Activated CD4-positive, alpha-beta T cell treated with anti-CD3 and anti-CD28 coated beads for 48 hours (primary cell): ENCODE measurements at regions not wholly inside any gene's neighbourhood (a gene's known extent, or its start where the extent isn't known, plus 50 kb on each side); places are given as distances from the start of the nearest gene placed in this dataset.
A peak's percentile ranks its signal among the peaks of the same experiment; 100 is the strongest.
"Not testable (repeated sequence)": the region's sequence is repeated elsewhere in the genome, so short reads cannot be mapped to it uniquely, and the experiment has no call there.

Experiments
- DNase-seq: peaks from one replicate; pipeline ENCODE4 v3.0.0-alpha.2; 2020

DNA sequence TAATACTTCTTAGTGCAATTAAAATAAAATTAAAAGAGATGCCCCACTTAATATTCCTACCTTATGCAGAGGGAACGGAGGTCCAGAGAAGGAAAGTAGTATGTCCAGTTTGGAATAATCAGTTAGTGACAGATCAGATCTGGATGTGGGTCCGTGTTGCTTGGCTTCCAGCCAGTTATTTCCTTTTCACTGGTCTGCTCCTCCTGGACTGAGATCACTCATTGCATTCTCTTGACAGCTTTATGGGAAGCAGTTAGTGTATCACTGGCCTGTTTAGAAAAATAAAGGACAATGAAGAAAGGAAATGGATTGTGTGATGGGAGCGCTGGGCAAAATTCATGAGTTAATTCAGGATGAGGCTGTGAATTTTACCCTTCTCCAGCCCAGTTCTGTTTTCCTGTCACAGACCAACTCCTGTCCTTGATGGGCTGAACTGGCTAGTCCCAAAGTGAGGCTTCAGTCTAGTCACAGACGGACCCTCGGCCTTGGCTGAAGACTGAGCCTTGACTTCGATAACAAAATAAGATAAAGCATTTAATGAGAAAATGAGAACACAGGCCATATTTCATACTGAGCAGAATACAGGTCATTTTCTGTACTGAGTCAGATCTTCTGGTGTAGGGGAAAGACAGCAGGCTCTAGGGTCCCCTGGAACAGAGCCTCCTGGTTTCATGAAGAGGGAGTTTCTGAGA is 85.2 kb upstream of the TRABD2B start:
- no peak for DNase-seq

DNA sequence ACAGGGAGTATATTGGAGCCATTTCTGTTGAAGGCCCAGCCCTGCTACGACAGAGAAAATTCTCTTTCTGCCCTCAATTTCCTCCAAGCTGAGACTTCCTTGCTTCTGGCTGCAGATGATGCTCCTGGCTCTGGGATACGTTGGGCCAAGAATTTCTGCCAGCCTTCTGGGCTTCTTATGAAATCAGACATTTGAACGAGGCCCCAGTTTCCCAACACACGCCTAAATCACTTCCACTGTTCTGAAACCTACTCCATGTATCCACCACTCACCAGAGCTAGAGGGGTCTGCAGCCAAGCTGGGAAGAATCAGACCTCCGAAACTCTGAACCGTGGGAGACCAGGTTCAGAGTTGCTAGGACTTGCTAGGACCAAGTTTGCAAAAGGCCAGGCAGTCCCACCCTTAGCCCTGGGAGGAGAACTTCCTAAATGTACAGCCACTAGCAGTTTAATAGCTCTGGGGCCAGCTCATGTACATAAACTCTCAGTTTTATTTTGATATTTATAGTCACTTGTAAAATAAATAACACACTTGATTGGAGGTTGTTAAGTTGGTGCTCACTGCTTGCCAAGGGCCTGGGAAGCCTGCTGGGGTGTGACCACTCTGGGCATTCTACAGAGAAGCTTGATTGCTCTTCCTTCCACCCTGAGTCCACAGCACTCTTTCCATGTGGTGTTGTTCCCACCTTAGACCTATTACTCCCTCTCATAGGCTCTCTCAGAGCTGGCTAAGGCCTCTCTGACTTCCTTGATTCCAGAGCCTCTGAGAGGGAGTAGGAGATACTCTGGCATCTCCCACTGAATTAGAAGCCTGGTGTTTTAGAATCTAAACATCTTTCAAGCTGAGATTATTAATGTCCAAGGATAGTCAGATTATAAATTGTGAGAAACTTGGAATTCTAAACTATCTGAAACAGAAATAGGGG is 83.4 kb upstream of the TRABD2B start:
- no peak for DNase-seq

DNA sequence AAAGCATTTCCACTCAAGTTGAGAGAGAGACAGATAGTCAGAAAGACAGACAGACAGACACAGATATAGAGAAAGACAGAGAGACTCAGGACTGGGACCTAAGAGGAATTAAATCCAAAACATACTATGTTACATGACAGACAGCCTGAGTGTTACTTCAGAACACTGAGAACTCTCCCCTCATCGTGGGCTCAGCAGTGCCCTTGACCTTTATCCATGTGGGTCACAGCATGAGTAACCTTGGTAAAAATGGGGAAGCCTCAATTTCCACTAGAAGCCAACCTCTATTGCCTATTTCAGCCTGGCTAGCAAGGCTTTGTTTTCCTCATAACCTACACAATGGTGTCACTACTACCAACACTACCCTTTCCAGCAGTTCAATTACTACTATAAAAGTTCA is 81.9 kb upstream of the TRABD2B start:
- DNase-seq = no peak

DNA sequence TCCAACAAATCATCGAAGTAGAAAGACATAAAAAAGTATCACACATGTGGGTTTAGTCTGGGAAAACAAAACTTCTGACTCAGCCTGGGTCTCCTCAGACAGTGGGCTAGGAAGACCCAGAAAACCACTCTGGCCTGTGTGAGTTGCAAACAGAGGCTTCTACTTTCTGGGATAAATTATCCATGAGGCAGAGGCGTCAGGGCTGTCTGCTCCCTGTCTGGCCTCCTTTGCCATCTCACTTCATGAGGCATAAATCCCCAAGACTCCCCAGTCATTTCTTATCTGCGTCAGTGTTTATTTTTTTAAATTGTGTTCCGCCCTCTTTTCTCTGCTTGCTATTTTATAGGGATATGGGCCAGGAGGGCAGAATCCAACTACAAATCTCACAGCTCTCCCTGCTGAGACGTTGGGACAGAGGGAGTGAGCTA is 80.6 kb upstream of the TRABD2B start:
- no peak for DNase-seq

DNA sequence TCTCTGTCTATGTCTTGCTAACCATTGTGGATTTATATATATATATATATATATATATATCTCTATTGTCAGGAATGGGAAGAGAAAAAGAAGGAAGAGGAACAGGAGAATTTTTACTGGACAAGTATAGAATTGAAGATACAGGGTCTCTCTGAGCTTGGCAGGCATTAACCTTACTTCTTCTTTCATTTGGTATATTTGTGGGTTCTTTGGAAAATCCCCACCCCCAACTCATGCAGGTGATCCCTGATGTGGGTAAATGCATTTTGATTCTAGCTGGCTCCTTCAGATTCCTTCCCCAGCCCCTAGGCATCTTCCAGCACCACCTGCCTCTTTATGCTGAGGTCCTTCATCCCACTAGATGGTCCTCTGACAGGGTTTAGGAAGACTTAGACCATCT is 78.8 kb upstream of the TRABD2B start:
- DNase-seq = no peak

DNA sequence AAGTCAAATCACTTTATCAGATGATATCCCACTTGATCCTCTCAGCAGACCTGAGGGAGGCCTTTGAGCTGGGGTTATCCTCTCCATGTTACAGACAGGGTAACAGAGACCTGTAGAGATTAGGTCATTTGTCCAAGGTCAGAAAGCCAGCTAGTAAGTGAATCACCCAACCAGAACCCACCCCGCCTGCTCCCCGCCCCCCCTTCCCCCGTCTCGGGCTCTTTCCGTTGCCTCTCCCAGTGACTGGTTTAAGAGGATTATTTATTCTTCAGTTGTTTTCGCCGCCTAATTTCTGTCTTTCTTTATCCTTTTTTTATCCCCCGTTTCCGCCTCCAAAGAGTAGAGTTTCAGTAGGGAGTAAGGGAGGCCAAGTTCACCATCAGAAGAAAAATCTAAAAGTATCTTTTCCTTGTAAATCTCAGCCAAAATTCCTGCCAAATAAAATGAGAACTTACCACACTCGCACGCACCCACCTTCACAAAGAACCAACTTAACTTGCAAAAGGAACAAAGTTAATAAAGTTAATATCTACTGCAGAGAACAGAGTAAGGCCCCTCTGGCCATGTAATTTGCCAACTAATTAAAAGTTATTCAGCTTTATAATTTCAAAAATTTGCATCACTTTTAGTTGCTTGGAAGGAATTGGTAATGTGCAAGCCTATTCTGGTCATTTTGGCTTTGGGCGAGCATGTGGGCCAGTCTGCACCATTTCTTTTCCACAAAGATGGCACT is 76.8 kb upstream of the TRABD2B start:
- DNase-seq = no peak

DNA sequence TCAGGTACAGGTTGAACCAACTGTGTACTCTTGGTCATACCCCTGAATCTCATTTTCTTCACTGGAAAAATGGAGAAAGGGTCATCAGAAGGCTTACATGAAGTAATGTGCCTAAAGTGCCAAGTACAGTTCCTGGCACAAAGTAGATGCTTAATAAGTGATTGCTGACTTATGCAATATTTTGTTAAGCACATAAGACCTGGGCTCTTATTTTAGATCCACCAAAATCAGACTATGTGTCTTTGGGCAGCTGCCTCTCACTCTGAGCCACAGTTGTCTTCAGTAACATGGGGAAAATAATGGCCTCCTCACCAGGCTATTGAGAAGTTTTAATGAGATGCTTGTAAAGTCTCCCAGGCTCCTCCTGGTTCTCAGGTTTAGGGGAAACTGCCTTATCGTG is 74.3 kb upstream of the TRABD2B start:
- no peak for DNase-seq

DNA sequence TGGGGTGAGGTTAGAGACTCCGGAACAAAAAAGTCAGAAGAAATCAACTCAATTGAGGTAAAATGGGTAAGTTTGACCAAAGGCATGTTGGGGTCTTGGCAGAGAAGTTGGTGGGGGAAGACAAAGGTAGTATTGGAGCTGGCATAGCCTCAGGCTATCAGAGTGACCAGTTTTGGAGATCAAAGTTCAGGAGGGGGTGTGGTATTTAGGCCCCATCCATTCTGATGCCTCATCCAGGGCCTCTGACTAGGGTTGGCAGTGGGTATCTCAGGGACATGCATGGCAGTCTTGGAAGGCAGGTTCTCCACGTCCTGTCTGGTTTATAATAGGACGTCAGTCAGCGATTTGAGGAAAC is 73.2 kb upstream of the TRABD2B start:
- DNase-seq = no peak

DNA sequence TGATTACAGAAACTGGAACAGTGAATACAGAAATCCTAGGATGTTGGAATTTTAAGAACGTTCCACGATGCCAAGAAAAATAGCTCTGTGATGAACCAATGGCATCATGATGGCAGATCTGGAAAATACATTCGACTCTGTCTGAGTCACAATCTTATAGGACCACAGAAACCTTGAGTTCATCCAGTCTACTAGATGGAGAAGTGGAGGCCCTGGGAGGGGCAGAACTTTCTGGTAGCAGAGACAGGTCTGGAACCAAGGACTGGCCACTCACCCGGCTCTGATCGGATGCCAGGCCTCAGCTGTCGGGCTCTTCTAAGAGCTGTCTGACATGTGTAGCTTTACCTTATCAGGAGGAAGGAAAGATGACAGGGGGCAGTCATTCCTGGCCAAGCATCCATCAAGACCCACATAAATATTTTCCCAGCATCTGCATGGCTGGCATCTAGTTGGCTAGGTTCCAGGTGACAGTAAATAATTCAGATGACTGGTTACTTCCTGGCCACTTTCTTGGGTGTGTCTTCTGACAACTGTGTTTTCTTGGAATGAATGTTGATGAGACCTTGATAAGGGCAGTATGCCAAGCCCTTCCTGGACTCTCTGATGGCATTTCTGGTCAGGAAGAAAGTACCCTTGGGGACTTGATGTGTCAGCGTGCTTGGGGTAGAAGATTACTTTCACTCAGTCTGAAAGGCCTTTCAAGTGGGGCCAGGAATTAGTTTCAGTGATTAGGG is 72.6 kb upstream of the TRABD2B start:
- no peak for DNase-seq

DNA sequence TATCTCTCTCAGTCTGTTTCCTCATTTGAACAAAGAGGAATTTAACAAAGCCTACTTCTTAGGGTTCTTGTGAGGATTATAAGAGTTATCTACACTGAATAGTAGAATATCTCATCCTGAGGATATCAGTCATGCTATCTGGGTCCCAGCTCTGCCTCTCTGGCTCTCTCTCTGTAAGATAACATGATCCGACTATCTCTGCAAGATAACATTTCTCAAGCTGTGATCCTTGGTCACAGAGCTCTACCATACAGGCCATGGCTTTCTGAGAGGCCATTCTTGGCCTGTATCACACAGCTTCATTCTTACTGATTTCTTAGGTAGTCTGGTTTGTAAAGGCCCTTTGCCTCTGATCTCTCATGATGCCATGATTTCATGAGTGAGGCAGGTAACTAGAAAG is 71.0 kb upstream of the TRABD2B start:
- no peak for DNase-seq

DNA sequence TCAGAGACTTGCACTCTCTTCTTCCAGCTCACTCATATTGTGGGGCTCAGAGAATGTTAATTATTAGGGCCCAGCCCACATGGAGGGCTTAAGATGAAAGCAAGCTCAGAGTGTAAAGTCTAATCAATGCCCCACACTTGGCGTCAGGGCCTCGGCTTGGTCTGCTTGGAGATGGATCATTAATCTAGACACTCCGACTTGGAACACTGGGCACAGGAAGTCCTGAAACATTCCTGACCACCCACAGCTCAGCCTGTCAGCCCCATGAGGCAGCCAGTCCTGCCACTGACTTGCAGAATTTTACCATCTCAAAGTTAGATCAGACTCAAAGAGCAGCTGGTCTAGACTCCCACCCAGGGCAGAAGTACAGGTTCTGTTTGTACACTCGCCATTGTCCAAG is 69.8 kb upstream of the TRABD2B start:
- no peak for DNase-seq

DNA sequence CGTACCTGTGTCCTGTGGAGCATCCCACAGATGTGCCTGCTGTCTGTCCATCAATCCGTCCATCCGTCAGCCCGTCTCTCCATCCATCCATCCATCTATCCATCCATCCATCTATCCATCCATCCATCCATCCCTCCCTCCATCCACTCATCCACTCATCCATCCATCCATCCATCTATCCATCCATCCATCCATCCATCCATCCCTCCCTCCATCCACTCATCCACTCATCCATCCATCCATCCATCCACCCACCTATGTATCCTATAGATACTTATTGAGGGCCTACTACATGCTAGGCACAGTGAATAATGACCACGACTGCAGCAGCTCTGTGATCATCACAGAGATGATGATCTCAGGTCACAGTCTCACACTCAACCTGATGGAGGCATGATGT is 67.5 kb upstream of the TRABD2B start:
- not testable (repeated sequence) for DNase-seq

DNA sequence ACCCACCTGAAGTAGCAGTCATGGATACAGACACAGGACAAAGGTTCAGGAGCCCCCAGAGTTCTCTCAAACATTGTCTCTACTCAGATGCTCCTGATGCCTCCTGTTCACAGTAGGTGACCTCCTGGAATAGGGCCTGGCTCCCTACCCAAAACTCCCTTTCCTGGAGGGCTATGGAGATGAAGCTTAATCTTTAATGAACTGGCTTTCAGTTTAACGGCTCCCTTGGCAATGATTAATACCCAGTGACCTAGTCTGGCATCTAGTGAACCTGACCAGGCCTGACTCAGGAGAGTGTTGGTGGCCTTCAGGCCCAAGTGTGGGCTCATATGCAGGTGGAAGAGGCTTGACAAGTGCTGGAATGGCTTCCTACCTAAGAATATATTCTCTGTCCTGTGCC is 65.2 kb upstream of the TRABD2B start:
- no peak for DNase-seq

DNA sequence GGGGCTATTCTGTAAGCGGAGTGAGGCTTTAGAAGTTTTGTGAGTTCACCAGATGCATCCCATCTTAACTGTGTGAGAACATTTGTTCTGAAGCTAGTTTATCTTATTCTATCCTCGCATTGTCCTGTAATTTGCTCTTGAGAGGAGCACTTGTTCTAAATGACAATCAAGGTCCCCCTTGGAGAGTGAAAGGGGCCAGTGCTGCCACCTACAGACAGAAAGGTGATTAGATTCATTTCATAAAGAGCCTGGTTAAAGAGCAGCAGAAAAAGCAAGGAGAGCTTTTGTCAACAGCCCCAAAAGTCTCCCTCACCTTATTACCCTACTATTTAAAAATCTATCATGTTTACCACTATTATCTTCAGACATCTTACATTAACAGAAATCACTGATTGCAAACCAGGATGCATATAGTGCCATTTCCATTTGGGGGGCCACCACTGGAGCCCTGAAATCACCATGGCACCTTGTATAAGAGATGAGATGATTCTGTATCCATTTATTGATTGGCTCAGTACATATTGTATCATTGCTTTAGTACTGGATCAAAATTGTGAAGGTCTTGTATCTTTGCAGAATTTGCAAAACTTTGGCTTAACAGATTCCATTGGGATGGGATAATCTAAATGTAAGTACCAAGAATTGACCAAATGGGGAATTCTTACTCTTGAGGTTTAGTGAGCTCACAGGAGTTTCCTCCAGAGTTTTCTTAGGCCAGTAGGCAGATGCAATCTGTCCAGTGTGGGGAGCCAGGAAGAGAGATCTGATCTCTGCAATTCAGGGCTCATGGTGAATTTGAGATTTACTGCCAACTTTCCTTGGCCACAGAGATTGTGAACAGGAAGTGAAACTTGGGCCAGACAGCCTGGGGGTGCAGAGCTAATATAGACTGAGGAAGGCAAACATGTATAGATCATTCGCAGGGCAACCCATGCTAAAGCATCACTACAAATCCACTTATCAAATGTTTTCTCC is 64.3 kb upstream of the TRABD2B start:
- peak; percentile 52 for DNase-seq

DNA sequence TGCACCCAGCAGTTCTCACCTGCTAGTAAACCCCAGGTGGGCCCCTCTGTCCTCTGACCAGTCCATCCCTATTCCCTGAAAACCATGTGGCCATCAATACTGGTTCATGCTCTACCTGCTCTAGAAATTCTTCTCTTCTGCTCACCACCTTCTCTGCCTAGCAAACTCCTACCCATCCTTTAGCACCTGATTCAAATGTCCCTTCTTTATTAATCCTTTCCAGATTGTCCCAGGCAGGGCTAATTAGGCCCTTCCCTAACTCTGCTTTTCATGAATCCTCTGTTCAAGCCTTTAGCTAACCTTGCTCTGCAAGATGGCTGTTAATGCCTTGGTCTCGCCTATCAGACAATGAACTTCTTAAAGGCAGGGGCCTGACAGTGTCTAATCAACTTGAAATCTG is 62.1 kb upstream of the TRABD2B start:
- DNase-seq = no peak

DNA sequence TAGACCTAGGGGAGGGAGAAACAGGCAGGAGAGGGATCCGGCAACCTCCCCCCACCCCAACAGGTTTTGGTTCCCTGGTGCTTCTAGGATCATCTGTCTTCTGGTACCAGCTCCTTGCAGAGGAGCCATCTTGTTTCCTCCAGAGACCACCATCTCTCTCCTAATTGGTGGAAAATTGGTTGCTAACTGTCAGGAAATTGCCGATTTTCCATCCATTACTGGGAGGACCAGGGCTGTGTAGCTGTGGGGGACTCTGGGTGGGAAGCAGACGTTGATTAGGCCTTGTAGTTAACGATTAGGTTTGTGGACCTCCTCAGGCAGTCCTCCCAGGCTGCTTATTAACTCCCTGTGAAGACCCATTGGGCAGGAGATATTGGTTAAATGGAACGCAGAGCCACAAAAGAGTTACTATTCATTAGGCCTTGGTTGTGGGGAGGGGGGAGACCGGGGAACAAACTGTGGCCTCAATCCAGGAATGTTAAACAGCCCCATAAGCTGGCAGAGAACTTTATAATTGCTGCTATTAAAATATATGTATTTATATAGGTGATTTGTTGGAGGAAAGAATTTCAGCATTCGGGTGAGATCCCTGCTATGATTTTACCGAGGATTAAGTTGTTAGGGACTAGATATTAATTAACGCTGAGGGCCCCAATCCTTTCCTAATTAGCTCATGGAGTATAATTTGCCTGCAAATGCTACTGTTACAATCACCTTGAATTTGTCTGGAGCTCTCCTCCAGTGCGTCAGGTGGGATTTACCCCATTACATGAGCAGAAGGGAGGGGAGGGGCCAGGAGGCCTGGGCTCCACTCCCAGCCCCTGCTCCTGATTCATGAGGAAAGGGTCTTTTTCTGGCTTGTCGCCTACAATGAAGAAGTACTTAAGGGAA is 61.2 kb upstream of the TRABD2B start:
- DNase-seq = no peak

DNA sequence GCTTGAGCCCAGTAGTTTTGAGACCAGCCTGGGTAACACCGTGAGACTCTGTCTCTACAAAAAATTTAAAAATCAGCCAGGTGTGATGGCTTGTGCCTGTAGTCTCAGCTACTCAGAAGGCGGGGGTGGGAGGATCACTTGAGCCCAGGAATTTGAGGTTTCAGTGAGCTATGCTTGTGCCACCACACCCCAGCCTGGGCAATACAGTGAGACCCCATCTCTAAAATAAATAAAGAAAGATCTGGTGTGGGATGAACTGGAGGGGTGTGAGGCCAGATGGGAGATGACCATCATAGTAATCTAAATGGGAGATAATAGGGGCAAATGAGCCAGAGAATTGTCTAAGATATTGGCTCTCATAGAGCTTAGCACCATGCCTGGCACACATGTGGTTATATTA is 60.1 kb upstream of the TRABD2B start:
- no peak for DNase-seq

DNA sequence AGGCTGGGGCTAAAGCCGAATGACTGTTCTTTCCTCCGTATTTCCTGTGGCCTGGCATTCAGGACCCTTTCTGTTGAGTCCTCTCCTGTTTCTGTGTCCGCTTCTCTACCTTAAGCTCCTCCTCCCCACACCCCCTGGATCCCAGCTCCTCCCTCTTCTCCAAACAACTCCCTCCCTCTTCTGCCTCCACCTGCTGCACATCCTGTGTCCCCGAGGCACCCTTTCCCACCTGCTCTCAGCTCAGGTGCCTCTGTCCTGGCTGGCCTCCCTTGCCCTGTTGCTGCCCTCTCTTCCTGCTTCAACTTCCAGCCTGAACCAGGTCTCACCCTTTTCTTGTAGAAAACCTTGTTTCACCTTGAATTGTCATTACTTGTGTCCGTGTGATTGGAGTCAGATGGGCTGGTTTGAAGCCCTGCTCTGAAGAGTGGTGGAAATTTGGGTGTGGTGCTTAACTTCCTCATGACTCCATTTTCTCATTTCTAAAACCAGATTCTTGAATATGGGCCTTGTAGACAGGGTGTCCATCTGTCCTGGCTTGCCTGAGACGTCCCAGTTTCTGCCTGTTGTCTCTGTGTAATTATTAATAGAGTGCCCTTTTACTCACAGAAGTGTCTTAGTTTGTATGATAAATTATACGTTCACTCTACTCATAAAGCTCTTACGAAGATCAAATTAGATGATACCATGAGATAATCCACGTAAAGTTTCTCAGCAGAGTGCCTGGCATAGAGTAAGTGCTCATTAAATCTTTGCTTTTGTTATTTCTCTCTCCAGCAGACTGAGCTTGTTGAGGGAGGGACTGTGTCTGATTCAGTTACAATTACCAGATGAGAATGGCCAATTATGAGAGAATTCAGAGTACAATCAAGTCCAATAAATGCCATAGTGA is 58.9 kb upstream of the TRABD2B start:
- DNase-seq = no peak

DNA sequence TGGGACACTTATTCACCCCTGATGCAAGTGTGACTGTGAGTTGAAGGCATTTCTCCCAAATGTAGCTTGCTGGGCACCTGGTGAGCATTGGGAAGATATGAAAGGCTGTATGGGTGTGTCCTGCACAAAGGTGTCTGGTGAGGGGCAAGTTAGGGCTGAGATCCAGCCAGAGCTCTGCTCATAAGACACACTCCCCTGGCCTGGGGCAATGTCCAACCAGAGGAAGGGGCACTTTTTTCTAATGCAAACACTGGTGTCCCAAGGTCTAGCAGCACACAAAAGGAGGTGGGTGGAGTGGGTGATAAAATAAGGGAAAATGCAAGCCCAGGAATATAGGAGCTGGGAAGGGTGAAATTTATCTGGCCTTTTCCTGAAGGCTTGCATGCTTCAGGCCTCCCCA is 57.0 kb upstream of the TRABD2B start:
- DNase-seq = no peak

DNA sequence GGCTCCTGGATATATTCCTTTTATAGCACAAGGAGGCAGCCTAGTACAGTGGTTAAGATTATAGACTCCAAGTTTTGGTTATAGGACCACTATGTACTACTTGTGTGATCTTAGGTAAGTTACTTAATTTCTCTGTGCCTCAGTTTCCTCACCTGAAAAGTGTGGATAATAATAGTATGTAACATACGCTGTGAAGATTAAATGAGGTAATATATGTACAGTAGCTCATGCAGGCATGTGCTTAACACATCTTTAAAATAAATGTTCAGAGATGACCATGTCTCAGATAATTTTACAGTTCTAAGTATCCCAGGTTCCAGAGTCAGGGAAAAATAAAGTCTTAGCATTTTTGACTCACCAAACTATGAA is 55.7 kb upstream of the TRABD2B start:
- DNase-seq = no peak
